HL-60 (cell line): ENCODE measurements at regions not wholly inside any gene's neighbourhood (a gene's known extent, or its start where the extent isn't known, plus 50 kb on each side); places are given as distances from the start of the nearest gene placed in this dataset.

Experiments
- DNase-seq, 2 experiments: peaks; one replicate each; pipeline ENCODE4 v3.0.0-alpha.2; 2010 to 2020; ENCODE audit warnings: low read depth in 1 of 2, low spot score in 1 of 2
- H3K27ac ChIP-seq: fragments of 250-450 bp; sonication (Bioruptor Pico); replicated peaks from 2 replicates; pipeline ENCODE4 v1.5.1; 2020; ENCODE audit warnings: mild to moderate bottlenecking, moderate library complexity
- H3K27me3 ChIP-seq: fragments of 250-450 bp; sonication (Bioruptor Pico); 2 replicates; pipeline ENCODE4 v1.5.1; 2021; ENCODE audit warnings: mild to moderate bottlenecking, moderate library complexity; ENCODE audit not compliant: insufficient read depth, poor library complexity, severe bottlenecking
- H3K4me3 ChIP-seq: replicated peaks from 2 replicates; pipeline ENCODE4 v1.5.1; 2011; ENCODE audit warnings: mild to moderate bottlenecking, control low read depth, low read length; ENCODE audit not compliant: insufficient read depth
- CTCF ChIP-seq: IDR thresholded peaks from one replicate; pipeline ENCODE4 v1.5.1; 2011; ENCODE audit warnings: low read length, control low read depth, inconsistent platforms; ENCODE audit not compliant: insufficient read depth
- GABPA ChIP-seq: IDR thresholded peaks from 2 replicates; pipeline ENCODE4 v1.6.1; 2012; ENCODE audit warnings: low read depth
- POLR2AphosphoS5 ChIP-seq: IDR thresholded peaks from 2 replicates; pipeline ENCODE4 v1.6.1; 2012; ENCODE audit warnings: low read depth
- REST ChIP-seq: IDR thresholded peaks from 2 replicates; pipeline ENCODE4 v1.6.1; 2012; ENCODE audit warnings: low read depth; ENCODE audit not compliant: insufficient replicate concordance
- SPI1 ChIP-seq: IDR thresholded peaks from 2 replicates; pipeline ENCODE4 v1.6.1; 2012; ENCODE audit warnings: low read depth, mild to moderate bottlenecking, borderline replicate concordance

- DNase-seq = no peak
- H3K27me3 ChIP-seq = no peaks in the 10 kb centered on the region
- no peak for TF ChIP-seq GABPA
- no peak for TF ChIP-seq SPI1
- TF ChIP-seq CTCF = no peak
- no peak for TF ChIP-seq POLR2AphosphoS5
- no peak for TF ChIP-seq REST
- no peak overlapping the region for H3K4me3 ChIP-seq
- peak overlapping the region; percentile 77 for H3K27ac ChIP-seq
Observed at GRCh38 chr9:107613321-107613720, 123.8 kb upstream of the KLF4 start.

- Histone ChIP-seq H3K27me3 (no peaks in the 10 kb centered on the region), H3K27ac (peak overlapping the region; percentile 77), H3K4me3 (no peak overlapping the region)
- TF ChIP-seq GABPA (peak; percentile 7; the same call in 1 of the 2 replicates), POLR2AphosphoS5 (peak; percentile 69; the same call in 1 of the 2 replicates), SPI1 (peak; percentile 96), REST (no peak)
- DNase-seq = peak; percentile 82 to 97
Observed at GRCh38 chr9:107612136-107612535, 122.6 kb upstream of the KLF4 start.

- Histone ChIP-seq H3K4me3 (no peak overlapping the region), H3K27me3 (no peaks in the 10 kb centered on the region), H3K27ac (no peak overlapping the region)
- TF ChIP-seq CTCF (no peak), SPI1 (no peak), GABPA (no peak), POLR2AphosphoS5 (no peak), REST (no peak)
- no peak for DNase-seq
Observed at GRCh38 chr9:107609547-107609946, 120.0 kb upstream of the KLF4 start.
